ENCODE measurements at regions not wholly inside any gene's neighbourhood (a gene's known extent, or its start where the extent isn't known, plus 50 kb on each side); places are given as distances from the start of the nearest gene placed in this dataset.
"Not testable (repeated sequence)": the region's sequence is repeated elsewhere in the genome, so short reads cannot be mapped to it uniquely, and the experiment has no call there.

GRCh38 chr3:139239550-139239949, 104.3 kb upstream of the MRPS22 start:
- DNase-seq (ENCODE audit: low spot score): no peak

- DNase-seq (ENCODE audit: low spot score): no peak
These were observed 102.0 kb upstream of the MRPS22 start for GRCh38 chr3:139241783-139242182.

GRCh38 chr3:139243710-139244109, 100.1 kb upstream of the MRPS22 start:
- DNase-seq (ENCODE audit: low spot score): no peak

GRCh38 chr3:139248593-139249255, 95.1 kb upstream of the MRPS22 start:
- no peak for DNase-seq (ENCODE audit: low spot score)

DNA sequence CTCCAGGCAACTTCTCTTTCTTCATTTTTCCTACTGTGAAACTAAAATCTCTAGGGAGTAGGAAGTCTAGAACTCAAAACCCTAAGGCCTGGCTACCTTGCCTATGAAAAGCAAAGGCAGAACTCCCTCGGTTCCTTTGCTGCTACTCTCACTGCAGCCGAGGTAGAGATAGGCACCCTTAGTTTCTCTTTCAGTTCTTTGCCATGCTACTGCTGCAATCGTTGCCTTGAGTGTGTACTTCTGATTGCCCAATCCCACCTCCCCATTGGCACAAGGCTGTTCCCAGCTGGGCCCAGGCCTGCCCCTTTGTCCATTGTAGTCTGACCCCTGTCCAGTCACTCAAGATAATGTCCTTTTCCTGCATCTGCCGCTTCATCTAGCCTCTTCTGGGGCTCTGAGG, 92.3 kb upstream of the MRPS22 start:
- DNase-seq (ENCODE audit: low spot score): no peak

- DNase-seq (ENCODE audit: low spot score): no peak
These were observed 91.1 kb upstream of the MRPS22 start for GRCh38 chr3:139252719-139253118.

DNA sequence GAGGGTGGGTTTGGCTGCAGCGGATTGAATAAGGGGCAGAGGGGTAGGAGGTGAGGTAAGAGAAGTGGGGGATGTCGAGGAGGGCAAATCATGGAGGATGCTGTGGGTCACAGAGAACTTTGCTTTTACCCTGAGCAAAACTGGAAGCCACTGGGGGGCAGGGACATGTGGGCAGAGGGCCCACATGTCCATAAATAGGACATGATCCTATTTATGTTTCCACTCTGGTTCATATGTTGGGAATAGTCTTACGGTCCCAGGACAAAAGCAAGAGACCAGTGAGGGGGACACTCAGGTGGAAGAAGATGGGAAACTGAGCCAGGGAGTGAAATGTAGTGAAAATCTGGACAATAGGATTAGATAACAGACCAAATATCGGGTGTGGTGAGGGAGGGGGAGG, 85.5 kb upstream of the MRPS22 start:
- no peak for DNase-seq (ENCODE audit: low spot score)

- no peak for DNase-seq (ENCODE audit: low spot score)
These were observed 84.4 kb upstream of the MRPS22 start for GRCh38 chr3:139259398-139259797.

DNA sequence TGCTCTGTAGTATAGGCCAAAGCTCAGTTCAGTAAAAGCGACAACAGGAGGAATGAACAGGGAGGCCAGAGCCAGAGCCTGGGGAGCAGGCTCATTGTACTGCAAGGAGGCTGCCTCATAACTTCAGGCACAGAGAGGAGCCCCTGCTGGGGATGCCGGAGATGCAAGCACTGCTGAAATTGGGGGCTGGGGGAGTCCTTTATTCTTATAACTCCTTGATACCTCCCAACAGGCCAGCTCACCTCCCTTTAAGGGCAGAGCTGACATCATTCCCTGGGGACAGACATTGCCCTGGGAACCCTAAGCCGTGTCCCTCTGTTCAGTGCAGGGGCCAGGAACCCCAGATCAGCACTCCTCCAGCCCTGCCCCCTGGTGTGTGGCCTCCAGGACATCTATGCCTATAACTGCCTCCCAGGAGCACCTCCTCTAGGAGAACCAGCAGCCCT, 83.8 kb upstream of the MRPS22 start:
- no peak for DNase-seq (ENCODE audit: low spot score)

GRCh38 chr3:139260793-139261736, 82.8 kb upstream of the MRPS22 start:
- no peak for DNase-seq (ENCODE audit: low spot score)

DNA sequence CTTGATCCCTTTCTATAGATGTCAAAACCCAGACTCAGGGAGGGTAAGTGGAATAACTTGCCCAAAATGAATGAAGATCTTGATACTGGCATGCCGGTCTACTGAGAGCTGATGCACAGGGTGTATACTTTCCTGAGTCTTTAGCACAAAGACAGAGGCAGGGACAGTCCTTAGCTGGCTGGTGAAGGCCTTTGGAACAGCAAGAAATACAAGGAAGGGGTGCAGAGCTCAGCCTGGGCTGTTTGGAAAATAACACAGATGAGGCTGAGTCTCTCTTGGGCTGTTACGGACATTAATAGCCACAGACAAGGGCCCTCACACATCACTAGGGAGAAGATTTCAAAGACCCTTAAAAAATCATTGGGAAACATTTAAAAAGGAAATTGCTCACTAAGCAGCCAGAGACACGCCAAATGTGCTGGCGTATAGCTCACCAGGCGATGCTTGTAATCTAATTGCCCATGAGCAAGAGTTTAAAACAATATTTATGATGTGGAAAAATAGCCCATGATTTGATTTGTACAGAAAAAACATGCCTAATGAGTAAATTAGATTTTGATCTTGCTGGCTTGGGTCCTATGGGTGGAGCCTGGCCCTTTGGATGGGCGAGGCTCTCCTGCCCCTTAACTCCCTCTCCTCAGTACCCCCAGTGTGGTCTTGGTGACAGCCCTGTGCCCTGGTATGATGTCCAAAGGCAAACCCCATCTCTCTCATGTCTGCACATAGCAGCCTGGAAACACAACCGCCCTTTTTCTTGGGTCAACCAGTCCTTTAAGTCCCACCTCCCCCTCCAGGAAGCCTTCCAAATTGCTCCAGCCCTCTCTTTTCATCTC, 81.8 kb upstream of the MRPS22 start:
- DNase-seq (ENCODE audit: low spot score): no peak

DNA sequence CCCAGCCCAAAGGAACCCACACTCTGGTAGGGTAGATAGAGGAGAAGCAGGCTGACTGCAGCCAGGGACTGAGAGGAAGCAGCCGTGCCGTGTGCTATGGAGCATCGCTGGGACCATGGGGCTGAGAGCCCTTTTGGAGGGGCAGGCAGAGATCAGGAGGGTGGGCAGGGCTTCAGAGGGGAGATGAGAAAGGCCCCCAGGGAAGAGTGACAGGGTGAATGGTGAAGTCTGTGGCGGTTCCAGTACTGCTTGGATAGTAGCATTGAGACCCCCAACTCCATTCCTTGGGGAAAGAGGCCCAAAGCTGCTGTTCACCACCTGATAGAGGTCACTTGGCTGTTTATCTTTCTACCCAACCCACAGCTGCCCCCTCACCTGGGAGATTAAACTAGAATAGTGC, 80.0 kb upstream of the MRPS22 start:
- DNase-seq (ENCODE audit: low spot score): no peak

DNA sequence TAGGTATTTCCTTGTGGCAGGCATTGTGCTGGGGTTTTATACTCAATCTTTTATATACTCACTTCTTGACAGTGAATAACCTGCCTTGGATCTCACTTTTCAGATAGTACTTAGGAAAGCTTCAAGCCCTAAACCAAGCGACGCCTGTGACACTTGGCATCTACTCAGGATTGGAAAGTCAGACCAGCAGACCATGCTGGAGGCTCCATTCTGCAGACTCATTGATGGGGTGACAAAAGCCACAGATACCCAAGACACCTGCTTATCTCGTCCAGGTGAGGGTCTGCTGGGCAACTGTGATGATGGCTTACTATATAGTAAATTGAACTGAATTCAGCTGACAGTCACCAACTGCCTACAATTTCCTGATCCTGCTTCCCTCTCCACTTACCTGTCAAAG, 79.4 kb upstream of the MRPS22 start:
- no peak for DNase-seq (ENCODE audit: low spot score)

GRCh38 chr3:139265131-139266016, 78.4 kb upstream of the MRPS22 start:
- no peak for DNase-seq (ENCODE audit: low spot score)

- DNase-seq (ENCODE audit: low spot score): no peak
These were observed 76.2 kb upstream of the MRPS22 start for GRCh38 chr3:139267300-139268246.

- no peak for DNase-seq (ENCODE audit: low spot score)
These were observed 73.8 kb upstream of the MRPS22 start for GRCh38 chr3:139269984-139270383.

DNA sequence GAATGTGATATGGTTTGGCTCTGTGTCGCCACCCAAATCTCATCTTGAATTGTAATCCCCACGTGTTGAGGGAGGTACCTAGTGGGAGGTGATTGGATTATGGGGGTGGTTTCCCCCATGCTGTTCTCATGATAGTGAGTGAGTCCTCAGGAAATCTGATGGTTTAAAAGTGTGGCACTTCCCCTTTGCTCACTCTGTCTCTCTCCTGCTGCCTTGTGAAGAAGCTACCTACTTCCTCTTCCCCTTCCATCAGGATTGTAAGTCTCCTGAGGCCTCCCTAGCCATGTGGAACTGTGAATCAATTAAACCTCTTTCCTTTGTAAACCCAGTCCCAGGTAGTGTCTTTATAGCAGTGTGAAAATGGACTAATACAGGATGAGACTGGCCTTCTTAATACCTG, 73.2 kb upstream of the MRPS22 start:
- not testable (repeated sequence) for DNase-seq (ENCODE audit: low spot score)

- no peak for DNase-seq (ENCODE audit: low spot score)
These were observed 63.7 kb upstream of the MRPS22 start for GRCh38 chr3:139280027-139280671.

- DNase-seq (ENCODE audit: low spot score): no peak
These were observed 62.7 kb upstream of the MRPS22 start for GRCh38 chr3:139281096-139281495.
